SK-N-SH treated with all-trans-retinoic acid at 6 μM for 48 hours (cell line): ENCODE measurements at regions not wholly inside any gene's neighbourhood (a gene's known extent, or its start where the extent isn't known, plus 50 kb on each side); places are given as distances from the start of the nearest gene placed in this dataset.

Experiments used
- ATAC-seq: fragments of 200-7000 bp; cut with Tn5 transposase; 3 replicates; pipeline ENCODE4 v1.9.1; 2020; ENCODE audit warnings: mild to moderate bottlenecking, moderate library complexity
- ARNTL ChIP-seq: fragments of 450-650 bp; formaldehyde crosslinking; IDR thresholded peaks from 2 replicates; pipeline ENCODE4 v1.5.0; 2020; ENCODE audit warnings: low read depth, mild to moderate bottlenecking, moderate library complexity, borderline replicate concordance
- ESRRG ChIP-seq: fragments of 250-450 bp; sonication (Bioruptor Pico); IDR thresholded peaks from 2 replicates; pipeline ENCODE4 v1.6.1; 2021; ENCODE audit warnings: mild to moderate bottlenecking
- GLIS3 ChIP-seq: fragments of 250-450 bp; sonication (Bioruptor Pico); IDR thresholded peaks from 2 replicates; pipeline ENCODE4 v1.5.0; 2020; ENCODE audit warnings: mild to moderate bottlenecking, moderate library complexity
- ISL1 ChIP-seq: fragments of 250-450 bp; sonication (Bioruptor Pico); IDR thresholded peaks from 2 replicates; pipeline ENCODE4 v2.1.2; 2022; ENCODE audit warnings: mild to moderate bottlenecking, moderate library complexity
- PPARA ChIP-seq: fragments of 250-450 bp; sonication (Bioruptor Pico); IDR thresholded peaks from 2 replicates; pipeline ENCODE4 v1.5.0; 2020; ENCODE audit warnings: mild to moderate bottlenecking, borderline replicate concordance
- RARB ChIP-seq: fragments of 250-450 bp; sonication (Bioruptor Pico); IDR thresholded peaks from 2 replicates; pipeline ENCODE4 v1.8.0; 2021; ENCODE audit warnings: mild to moderate bottlenecking, moderate library complexity
- SNAI2 ChIP-seq: fragments of 250-450 bp; sonication (Bioruptor Pico); IDR thresholded peaks from 2 replicates; pipeline ENCODE4 v1.5.0; 2020; ENCODE audit warnings: mild to moderate bottlenecking, moderate library complexity
- TCF4 ChIP-seq: fragments of 250-450 bp; sonication (Bioruptor Pico); IDR thresholded peaks from 2 replicates; pipeline ENCODE4 v1.8.0; 2021; ENCODE audit warnings: mild to moderate bottlenecking, moderate library complexity, borderline replicate concordance
- TOX ChIP-seq: fragments of 250-450 bp; sonication (Bioruptor Pico); IDR thresholded peaks from 2 replicates; pipeline ENCODE4 v1.8.0; 2021; ENCODE audit warnings: mild to moderate bottlenecking, moderate library complexity, borderline replicate concordance
- ZC3H10 ChIP-seq: fragments of 250-450 bp; sonication (Bioruptor Pico); IDR thresholded peaks from 2 replicates; pipeline ENCODE4 v1.5.1; 2021; ENCODE audit warnings: mild to moderate bottlenecking, moderate library complexity
- ZFP3 ChIP-seq: fragments of 250-450 bp; sonication (Bioruptor Pico); IDR thresholded peaks from 2 replicates; pipeline ENCODE4 v1.5.0; 2020; ENCODE audit warnings: mild to moderate bottlenecking, moderate library complexity
- ZFP30 ChIP-seq: fragments of 450-650 bp; formaldehyde crosslinking; IDR thresholded peaks from 2 replicates; pipeline ENCODE4 v1.5.0; 2022; ENCODE audit warnings: mild to moderate bottlenecking, moderate library complexity
- ZNF565 ChIP-seq: fragments of 450-650 bp; formaldehyde crosslinking; conservative IDR thresholded peaks from 2 replicates; pipeline ENCODE4 v1.5.0; 2020; ENCODE audit warnings: low read depth, mild to moderate bottlenecking, moderate library complexity
- ZNF8 ChIP-seq: fragments of 450-650 bp; formaldehyde crosslinking; IDR thresholded peaks from 2 replicates; pipeline ENCODE4 v1.5.0; 2020; ENCODE audit warnings: mild to moderate bottlenecking, moderate library complexity
- TF ChIP-seq, protein P1 (sequence below): fragments of 250-450 bp; sonication (Bioruptor Pico); IDR thresholded peaks from 2 replicates; pipeline ENCODE4 v1.8.0; 2021; ENCODE audit warnings: low read depth, mild to moderate bottlenecking, moderate library complexity, borderline replicate concordance
- TF ChIP-seq, protein P2 (sequence below): fragments of 250-450 bp; sonication (Bioruptor Pico); IDR thresholded peaks from 2 replicates; pipeline ENCODE4 v1.5.1; 2020; ENCODE audit warnings: low read depth, mild to moderate bottlenecking, moderate library complexity
- TF ChIP-seq, protein P3 (sequence below): fragments of 250-450 bp; sonication (Bioruptor Pico); IDR thresholded peaks from 2 replicates; pipeline ENCODE4 v1.5.0; 2020; ENCODE audit warnings: mild to moderate bottlenecking, moderate library complexity
- TF ChIP-seq, protein P4 (sequence below): fragments of 250-450 bp; sonication (Bioruptor Pico); IDR thresholded peaks from 2 replicates; pipeline ENCODE4 v1.8.0; 2020; ENCODE audit warnings: mild to moderate bottlenecking, moderate library complexity, borderline replicate concordance
- TF ChIP-seq, protein P5 (sequence below): fragments of 250-450 bp; sonication (Bioruptor Pico); IDR thresholded peaks from 2 replicates; pipeline ENCODE4 v1.5.1; 2021; ENCODE audit warnings: mild to moderate bottlenecking, moderate library complexity

DNA sequence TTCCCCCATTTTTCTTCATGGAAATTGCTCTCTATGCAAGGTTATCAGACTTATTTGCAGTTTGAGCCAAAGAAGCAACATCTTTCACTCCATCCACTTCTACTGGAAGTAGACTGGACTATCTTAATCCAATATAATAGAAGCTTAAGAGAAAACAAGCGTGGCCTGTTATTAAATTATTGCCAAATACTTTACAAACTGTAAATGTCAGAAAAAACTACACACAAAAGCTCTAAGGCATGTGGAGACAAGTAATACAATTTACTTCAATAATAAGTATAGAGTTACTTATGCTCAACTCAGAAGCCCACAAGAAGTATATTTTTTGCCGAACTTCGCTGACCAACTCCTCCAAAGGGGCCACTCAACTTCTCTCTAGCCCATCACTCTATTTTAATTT lies 120.3 kb downstream of the BDH1 start:
- TF ChIP-seq ZC3H10 (no peak), ZFP30 (CRISPR knock-in tag) (no peak), GLIS3 (CRISPR knock-in tag) (no peak), ZNF8 (CRISPR knock-in tag) (no peak), RARB (CRISPR knock-in tag) (no peak), ZNF565 (CRISPR knock-in tag) (no peak), SNAI2 (no peak)
- TF ChIP-seq, protein P1, sequence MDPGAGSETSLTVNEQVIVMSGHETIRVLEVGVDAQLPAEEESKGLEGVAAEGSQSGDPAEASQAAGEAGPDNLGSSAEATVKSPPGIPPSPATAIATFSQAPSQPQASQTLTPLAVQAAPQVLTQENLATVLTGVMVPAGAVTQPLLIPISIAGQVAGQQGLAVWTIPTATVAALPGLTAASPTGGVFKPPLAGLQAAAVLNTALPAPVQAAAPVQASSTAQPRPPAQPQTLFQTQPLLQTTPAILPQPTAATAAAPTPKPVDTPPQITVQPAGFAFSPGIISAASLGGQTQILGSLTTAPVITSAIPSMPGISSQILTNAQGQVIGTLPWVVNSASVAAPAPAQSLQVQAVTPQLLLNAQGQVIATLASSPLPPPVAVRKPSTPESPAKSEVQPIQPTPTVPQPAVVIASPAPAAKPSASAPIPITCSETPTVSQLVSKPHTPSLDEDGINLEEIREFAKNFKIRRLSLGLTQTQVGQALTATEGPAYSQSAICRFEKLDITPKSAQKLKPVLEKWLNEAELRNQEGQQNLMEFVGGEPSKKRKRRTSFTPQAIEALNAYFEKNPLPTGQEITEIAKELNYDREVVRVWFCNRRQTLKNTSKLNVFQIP (CRISPR knock-in tag) = no peak
- TF ChIP-seq, protein P2, sequence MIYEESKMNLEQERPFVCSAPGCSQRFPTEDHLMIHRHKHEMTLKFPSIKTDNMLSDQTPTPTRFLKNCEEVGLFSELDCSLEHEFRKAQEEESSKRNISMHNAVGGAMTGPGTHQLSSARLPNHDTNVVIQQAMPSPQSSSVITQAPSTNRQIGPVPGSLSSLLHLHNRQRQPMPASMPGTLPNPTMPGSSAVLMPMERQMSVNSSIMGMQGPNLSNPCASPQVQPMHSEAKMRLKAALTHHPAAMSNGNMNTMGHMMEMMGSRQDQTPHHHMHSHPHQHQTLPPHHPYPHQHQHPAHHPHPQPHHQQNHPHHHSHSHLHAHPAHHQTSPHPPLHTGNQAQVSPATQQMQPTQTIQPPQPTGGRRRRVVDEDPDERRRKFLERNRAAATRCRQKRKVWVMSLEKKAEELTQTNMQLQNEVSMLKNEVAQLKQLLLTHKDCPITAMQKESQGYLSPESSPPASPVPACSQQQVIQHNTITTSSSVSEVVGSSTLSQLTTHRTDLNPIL = no peak
- TF ChIP-seq, protein P3, sequence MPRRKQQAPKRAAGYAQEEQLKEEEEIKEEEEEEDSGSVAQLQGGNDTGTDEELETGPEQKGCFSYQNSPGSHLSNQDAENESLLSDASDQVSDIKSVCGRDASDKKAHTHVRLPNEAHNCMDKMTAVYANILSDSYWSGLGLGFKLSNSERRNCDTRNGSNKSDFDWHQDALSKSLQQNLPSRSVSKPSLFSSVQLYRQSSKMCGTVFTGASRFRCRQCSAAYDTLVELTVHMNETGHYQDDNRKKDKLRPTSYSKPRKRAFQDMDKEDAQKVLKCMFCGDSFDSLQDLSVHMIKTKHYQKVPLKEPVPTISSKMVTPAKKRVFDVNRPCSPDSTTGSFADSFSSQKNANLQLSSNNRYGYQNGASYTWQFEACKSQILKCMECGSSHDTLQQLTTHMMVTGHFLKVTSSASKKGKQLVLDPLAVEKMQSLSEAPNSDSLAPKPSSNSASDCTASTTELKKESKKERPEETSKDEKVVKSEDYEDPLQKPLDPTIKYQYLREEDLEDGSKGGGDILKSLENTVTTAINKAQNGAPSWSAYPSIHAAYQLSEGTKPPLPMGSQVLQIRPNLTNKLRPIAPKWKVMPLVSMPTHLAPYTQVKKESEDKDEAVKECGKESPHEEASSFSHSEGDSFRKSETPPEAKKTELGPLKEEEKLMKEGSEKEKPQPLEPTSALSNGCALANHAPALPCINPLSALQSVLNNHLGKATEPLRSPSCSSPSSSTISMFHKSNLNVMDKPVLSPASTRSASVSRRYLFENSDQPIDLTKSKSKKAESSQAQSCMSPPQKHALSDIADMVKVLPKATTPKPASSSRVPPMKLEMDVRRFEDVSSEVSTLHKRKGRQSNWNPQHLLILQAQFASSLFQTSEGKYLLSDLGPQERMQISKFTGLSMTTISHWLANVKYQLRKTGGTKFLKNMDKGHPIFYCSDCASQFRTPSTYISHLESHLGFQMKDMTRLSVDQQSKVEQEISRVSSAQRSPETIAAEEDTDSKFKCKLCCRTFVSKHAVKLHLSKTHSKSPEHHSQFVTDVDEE (CRISPR knock-in tag) = no peak
- ATAC-seq = no peak; the same call in 2 of the 3 replicates

DNA sequence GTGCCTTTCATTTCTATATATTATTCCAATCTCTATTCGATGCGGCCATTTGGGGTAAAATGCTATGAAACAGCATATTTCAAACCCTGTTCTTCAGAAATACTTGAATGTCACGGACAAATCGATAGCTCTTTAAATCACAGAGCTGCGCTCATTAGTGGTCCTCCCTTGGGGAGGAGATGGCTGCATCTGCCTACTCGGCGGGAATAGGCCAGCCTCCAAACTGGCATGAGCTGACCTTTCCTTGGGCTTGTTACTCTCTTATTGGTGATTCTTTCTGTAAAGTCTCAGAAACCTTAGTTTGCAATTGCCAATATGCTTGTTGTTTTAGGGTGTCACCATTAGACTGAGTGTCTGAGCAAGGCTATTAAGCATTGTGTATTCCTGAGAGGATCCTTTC lies 120.9 kb downstream of the BDH1 start:
- no peak for TF ChIP-seq SNAI2
- TF ChIP-seq, protein P2 = no peak
- TF ChIP-seq ZFP3 = no peak
- TF ChIP-seq, protein P4, sequence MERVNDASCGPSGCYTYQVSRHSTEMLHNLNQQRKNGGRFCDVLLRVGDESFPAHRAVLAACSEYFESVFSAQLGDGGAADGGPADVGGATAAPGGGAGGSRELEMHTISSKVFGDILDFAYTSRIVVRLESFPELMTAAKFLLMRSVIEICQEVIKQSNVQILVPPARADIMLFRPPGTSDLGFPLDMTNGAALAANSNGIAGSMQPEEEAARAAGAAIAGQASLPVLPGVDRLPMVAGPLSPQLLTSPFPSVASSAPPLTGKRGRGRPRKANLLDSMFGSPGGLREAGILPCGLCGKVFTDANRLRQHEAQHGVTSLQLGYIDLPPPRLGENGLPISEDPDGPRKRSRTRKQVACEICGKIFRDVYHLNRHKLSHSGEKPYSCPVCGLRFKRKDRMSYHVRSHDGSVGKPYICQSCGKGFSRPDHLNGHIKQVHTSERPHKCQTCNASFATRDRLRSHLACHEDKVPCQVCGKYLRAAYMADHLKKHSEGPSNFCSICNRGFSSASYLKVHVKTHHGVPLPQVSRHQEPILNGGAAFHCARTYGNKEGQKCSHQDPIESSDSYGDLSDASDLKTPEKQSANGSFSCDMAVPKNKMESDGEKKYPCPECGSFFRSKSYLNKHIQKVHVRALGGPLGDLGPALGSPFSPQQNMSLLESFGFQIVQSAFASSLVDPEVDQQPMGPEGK = no peak
- TF ChIP-seq ZNF565 (CRISPR knock-in tag) = no peak
- TF ChIP-seq ESRRG (CRISPR knock-in tag) = no peak
- no peak for TF ChIP-seq GLIS3 (CRISPR knock-in tag)
- TF ChIP-seq, protein P3 (CRISPR knock-in tag) = no peak
- no peak for TF ChIP-seq ZFP30 (CRISPR knock-in tag)
- TF ChIP-seq, protein P1 (CRISPR knock-in tag) = no peak
- TF ChIP-seq, protein P5, sequence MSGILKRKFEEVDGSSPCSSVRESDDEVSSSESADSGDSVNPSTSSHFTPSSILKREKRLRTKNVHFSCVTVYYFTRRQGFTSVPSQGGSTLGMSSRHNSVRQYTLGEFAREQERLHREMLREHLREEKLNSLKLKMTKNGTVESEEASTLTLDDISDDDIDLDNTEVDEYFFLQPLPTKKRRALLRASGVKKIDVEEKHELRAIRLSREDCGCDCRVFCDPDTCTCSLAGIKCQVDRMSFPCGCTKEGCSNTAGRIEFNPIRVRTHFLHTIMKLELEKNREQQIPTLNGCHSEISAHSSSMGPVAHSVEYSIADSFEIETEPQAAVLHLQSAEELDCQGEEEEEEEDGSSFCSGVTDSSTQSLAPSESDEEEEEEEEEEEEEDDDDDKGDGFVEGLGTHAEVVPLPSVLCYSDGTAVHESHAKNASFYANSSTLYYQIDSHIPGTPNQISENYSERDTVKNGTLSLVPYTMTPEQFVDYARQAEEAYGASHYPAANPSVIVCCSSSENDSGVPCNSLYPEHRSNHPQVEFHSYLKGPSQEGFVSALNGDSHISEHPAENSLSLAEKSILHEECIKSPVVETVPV (CRISPR knock-in tag) = no peak
- TF ChIP-seq ISL1 (CRISPR knock-in tag) = no peak
- no peak for TF ChIP-seq ARNTL (CRISPR knock-in tag)
- no peak for TF ChIP-seq ZC3H10
- no peak for TF ChIP-seq TCF4 (CRISPR knock-in tag)
- no peak for TF ChIP-seq PPARA (CRISPR knock-in tag)
- TF ChIP-seq TOX (CRISPR knock-in tag) = no peak
- no peak for ATAC-seq
